NCI-H748 (cell line): ENCODE measurements at regions not wholly inside any gene's neighbourhood (a gene's known extent, or its start where the extent isn't known, plus 50 kb on each side); places are given as distances from the start of the nearest gene placed in this dataset.

ENCODE experiments used
- DNase-seq: peaks from one replicate; lab custom pipeline; 2025; ENCODE audit not compliant: unreplicated experiment; lab: John Stamatoyannopoulos, UW

GRCh38 chr4:17336986-17337385, 174.9 kb downstream of the QDPR start:
- DNase-seq, result no peak

GRCh38 chr4:17336524-17336961, 175.3 kb downstream of the QDPR start:
- no peak for DNase-seq

DNA sequence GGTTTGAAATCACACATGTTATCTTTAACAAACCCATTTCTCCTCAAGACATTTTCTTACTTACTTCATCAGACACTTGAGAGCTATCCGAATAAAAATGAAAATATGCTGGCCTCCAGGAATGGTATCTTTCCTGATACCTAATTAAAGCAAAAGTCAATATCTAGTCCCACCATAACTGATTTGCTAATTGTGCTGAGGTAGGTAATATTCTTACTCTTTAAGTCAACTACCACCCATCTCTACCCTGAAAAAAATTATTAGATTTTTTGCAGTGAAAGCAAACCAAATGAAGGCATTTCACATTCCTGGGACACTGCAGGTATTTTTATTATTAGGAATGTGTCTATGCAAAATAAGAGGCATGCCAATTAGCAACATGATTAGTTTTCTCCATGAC, 175.8 kb downstream of the QDPR start:
- no peak for DNase-seq

DNA sequence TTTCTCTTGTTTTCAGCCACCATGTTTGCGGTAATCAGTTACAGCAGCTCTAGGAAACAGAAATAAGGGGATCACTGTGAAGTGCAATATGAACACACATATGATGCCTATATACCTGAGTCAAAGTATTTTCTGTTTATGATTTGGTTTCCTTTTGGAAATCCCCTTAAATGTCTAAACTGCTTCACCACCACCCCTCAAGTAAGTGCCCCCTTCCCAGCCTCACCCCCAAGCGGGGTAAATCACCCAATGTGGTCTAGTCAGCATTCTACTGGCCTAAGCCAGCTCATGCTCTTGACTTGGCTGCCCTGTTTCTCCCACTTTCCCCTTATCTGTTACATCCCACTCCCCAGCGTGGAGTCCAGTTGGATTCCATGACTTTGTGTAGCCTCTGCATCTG, 176.5 kb downstream of the QDPR start:
- DNase-seq, result no peak

DNA sequence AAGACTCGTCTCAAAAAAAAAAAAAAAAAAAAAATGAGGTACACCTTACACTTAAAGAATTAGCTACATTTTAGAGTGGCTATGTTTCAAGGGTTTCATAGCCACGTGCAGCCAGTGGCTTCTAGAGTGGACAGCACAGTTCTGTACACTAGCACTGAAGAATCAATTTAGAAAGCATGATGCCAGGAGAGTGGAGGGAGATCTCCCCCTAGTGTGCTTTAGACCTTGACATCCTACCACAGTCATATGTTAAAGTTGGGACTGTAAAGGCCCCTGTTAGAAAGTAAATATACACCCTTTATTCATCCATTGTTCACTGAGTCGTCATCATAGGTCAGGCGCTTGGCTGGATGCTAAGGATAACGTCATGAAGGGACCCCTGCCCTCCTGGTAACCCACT, 179.4 kb downstream of the QDPR start:
- DNase-seq, result no peak

DNA sequence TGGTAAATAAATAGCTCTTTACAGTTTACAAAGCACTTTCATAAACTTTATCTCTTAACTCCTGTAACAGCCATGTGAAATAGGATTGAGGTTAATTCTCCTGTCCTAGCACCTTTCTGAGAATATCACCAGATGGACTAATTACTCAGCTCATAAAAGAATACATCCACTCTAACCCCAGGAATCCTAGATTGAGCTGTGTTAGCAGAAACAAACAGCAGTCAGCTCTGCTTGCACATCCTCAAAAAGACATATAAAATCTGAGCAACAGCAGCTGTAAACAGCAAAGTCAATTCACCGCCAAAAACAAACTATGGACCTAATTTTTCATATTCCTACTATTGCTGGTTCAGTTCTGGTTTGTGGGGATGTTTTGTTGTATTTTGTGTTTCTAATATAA, 182.8 kb downstream of the QDPR start:
- peak; percentile 21 for DNase-seq

- DNase-seq, result no peak
Measured at GRCh38 chr4:17328141-17328815, 183.6 kb downstream of the QDPR start.

DNA sequence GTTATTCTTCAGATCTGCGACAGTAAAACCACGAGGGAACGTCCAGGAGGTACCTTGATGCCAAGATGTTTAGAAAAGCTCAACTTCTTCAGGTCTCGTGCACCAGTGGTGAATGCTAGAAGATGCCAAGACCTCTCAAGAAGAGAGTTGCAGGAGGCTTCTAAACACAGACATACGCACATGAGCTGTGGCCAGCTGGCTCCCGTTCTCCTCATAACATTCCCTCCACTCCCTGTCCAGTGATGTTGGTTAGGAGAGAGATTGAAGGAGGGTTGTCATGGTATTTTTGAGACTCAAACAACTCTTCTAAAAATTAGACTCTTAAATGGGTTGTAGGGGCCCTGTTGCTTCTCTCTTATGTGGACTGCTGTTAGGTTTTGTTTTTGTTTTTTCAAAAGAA, 184.3 kb downstream of the QDPR start:
- DNase-seq, result no peak

DNA sequence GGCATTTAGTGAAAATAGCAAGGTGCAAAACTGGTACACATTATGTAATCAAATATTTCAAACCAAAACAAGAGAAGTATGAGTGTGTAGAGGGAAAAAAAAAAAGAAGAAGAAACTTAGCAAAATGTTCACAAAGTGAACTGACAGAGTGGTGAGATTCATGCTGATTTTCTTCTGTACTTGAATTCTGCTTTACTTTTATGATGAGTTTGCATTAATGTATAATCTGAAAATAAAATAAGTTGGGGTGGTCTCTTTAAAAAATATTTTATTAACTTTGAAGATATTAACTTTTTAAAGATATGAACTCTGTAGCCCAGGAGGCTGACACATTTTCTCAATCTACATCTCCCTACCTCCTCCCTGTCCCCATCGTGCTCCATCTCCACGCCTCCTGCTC, 185.1 kb downstream of the QDPR start:
- no peak for DNase-seq

DNA sequence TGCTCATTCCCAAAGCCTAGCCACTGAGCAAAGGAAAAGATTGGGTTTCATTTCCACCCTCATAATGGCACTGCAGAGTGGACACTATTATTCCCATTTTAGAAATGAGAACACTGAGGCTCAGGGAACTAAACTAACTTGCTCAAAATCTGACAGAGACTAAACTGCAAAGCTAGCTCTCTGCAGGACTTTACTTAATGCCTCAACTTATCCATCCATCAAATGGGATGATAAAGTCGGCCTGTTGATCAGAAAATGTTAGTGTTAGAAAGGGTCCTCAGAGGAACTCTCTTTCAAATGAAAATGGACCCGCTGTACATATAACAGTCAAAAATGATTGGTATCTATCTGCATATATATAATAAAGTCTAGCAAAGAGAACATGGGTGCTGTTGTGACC, 186.8 kb downstream of the QDPR start:
- no peak for DNase-seq

DNA sequence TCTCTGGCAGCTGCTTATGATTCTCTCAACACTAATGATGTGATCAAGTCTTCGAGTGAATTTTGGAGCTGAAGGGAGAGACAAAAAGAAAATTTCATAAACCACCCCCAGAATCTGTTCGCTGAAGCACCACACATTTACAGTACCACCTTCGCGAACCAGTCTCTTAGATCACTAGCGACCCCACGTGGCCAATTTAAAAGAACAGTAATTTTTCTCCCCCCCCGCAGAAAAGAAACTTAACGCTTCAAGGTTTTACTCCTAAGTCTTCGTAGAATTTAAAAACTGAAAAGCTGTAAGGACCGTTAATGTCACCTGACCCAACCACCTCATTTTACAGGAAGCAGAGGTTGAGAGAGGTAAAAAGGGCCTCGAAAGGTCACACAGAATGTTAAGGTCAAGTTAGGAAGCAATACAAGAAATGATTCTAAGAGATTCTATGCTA, 187.5 kb downstream of the QDPR start:
- peak; percentile 28 for DNase-seq

GRCh38 chr4:17323554-17324385, 188.1 kb downstream of the QDPR start:
- no peak for DNase-seq

- DNase-seq, result no peak
Measured at GRCh38 chr4:17322514-17322913, 189.4 kb downstream of the QDPR start.

DNA sequence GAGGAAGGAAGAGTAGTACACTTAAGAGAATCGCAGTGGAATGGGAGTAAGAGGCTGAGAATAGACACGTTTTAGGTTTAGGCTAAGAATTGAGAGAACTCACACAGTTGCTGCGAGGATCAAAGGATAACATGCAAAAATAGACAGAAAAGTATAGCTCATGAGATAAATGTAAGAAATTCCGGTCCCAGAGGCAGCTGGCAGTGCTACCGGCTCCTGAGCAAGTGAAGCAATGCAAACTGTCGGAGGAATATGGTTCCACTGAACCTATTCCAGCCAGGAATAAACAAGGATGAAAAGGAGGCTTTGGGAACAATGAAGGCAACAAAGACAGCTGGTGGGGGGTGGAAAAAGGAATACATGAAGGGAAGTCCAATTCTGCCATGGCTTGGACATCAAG, 191.8 kb downstream of the QDPR start:
- DNase-seq, result no peak

DNA sequence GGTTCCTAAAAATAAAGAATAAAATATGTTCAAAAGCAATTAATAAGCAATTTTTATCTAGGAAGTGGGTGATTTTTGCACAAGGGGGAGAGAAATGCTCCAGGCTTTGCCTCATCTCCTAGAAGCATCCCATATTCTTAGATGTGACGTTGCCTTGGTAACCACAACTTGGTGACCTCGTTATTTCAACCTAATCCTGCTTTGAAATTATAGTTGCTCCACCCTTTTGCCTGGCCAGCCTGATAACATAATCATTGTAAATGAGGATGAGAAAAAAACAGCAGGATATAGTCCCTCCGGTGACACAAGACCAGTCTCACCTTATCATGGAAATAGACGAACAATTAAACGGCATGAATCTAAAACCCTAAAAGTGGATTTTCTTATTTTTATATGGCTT, 194.4 kb downstream of the QDPR start:
- DNase-seq, result peak; percentile 12

- DNase-seq, result no peak
Measured at GRCh38 chr4:17316566-17316965, 195.3 kb downstream of the QDPR start.

DNA sequence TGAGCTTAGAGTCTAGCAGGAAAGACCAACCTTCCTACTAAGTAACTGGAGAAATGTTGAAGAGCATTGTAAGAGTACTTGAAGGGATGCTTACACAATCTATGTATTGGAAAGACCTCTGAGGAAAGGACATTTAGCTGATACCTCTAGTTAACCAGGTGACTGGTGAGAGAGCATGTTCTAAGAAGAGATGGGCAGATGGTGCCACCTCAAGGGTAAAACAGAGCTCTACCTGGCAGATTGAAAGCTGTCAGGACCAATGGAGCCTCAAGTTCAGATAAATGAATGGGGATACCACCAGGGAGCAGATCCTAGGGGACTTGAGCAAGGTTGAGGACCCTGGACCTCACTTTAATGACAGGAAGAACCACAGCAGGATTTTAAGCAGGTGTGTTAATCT, 196.4 kb downstream of the QDPR start:
- DNase-seq, result peak; percentile 1

DNA sequence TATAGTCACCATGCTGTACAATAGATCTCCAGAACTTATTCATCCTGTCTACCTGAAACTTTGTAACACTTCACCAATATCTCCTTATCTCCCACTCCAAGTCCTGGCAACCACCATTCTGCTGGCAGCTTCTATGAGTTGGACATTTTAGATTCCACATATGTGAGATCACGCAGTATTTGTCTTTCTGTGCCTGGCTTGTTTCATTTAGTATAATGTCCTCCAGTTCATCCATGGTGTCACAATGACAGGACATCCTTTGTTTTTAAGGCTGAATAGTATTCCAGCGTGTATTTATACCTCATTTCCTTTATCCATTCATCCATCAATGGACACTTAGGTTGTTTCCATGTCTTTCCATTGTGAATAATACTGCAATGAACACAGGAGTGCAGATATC, 198.7 kb downstream of the QDPR start:
- DNase-seq, result no peak

DNA sequence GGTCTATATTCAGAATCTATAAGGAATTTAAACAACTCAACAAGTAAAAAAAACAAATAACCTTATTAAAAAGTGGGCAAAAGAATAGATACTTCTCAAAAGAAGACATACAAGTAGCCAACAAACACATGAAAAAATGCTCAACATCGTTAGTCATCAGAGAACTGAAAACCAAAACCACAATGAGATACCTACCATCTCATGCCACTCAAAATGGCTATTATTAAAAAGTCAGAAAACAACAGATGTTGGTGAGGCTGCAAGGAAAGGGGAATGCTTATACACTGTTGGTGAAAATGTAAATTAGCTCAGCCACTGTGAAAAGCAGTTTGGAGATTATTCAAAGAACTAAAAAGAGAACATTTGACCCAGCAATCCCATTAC, 201.6 kb downstream of the QDPR start:
- no peak for DNase-seq

GRCh38 chr4:17309567-17310268, 202.2 kb downstream of the QDPR start:
- DNase-seq, result no peak

DNA sequence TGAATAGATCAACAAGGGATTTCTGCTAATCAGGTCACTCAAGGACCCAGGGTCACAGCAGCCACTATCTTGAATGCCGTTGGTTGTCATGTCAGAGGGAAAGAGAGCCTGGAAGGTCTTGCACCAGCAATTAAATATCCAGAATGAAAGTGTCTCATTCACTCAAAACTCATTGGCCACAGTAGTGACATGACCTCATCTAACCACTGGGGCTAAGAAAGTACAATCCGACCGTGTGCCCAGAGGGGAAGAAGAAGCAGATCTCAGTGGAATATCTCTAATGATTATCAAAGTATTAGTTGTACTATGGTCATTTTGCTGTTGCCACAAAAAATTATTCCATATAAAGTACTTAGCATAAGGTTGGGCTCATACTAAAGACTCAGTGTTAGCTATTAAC, 210.0 kb downstream of the QDPR start:
- DNase-seq, result no peak

DNA sequence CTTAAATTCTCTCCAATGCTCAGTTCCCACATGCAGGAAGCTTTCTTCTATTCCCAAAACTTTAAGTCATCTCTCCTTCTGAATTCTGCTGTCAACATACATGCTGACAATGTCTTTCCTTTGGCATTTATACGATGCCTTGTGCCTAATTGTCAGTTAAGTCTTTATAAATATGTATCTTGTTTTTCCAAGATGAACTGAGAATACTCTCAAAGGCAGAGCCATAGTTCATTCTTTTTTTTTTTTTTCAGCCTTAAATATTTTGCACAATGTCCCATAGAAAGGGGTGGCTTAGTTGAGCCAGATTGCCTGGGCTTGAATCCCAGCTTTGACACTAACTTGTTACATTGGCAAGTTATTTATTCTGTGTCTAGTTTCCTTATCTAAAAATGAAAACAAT, 210.6 kb downstream of the QDPR start:
- no peak for DNase-seq
